GM19455 (cell line): ENCODE measurements at regions not wholly inside any gene's neighbourhood (a gene's known extent, or its start where the extent isn't known, plus 50 kb on each side); places are given as distances from the start of the nearest gene placed in this dataset.
A peak's percentile ranks its signal among the peaks of the same experiment; 100 is the strongest.
"Not testable (repeated sequence)": the region's sequence is repeated elsewhere in the genome, so short reads cannot be mapped to it uniquely, and the experiment has no call there.

Experiments
- ATAC-seq: cut with Tn5 transposase; IDR thresholded peaks from one replicate; pipeline ENCODE4 v1.9.1; 2021; ENCODE audit not compliant: unreplicated experiment

DNA sequence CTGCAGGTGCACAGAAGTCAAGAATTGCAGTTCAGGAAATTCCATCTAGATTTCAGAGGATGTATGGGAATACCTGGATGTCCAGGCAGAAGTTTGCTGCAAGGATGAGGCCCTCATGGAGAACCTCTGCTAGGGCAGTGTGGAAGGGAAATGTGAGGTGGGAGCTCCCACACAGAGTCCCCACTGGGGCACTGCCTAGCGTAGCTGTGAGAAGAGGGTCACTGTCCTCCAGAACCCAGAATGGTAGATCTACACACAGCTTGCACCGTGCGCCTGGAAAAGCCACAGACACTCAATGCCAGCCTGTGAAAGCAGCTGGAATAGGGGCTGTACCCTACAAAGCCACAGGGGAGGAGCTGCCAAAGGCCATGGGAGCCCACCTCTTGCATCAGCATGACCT, 681.4 kb downstream of the EPHA7 start:
- no peak for ATAC-seq

DNA sequence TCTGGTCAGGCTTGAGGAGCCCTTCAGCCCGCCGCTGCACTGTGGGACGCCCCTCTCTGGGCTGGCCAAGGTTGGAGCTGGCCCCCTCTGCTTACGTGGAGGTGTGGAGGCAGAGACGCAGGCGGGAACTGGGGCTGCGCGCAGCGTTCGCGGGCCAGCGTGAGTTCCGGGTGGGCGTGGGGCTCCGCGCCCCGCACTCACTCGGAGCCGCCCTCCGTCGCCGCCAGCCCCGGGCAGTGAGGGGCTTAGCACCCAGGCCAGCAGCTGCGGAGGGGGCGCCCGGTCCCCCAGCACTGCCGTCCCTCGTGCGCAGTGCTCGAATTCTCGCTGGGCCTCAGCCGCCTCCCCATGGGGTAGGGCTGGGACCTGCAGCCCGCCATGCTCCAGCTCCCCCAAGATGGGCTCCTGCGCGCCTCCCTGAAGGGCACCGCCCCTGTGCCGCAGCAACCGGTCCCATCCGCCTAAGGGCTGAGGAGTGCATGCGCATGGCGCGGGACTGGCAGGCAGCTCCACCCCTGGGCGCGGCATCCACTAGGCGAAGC, 695.9 kb downstream of the EPHA7 start:
- no peak for ATAC-seq

DNA sequence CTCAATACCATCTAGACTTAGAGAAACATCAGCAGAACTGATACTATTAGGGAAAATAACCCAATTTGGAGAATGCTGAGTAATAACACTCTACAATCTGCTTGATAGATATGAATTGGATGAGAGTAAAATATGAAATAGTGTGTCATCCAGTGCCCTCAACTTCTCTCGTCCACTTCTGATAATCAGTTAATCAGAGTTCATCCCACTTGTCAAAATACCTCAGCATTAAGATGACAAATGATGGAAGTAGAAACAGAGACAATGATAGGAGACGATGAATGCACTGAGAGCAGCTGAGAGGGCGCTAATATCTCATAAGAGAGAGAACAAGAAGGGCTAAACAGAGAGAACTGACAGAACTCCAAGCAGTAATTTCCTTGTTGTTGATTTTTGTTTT, 699.6 kb downstream of the EPHA7 start:
- ATAC-seq, result no peak

DNA sequence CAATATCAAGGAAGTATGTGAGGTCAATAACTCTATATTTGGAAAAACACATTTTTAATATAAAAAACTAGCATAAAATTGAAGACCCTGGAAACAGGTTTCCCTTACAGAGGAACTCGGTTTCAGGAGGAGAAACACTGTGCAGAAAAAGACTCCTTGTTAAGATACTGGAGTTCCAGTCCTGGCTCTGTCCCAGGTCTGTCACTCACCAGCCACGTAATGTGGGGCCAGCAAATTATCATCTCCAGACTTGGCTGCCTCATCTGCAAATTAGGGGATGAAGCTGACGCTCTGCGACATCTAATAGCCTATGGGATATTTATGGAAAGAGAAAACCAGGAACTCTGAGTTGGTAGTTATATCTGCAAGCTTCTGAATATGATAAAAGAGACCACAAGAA, 702.7 kb downstream of the EPHA7 start:
- no peak for ATAC-seq

DNA sequence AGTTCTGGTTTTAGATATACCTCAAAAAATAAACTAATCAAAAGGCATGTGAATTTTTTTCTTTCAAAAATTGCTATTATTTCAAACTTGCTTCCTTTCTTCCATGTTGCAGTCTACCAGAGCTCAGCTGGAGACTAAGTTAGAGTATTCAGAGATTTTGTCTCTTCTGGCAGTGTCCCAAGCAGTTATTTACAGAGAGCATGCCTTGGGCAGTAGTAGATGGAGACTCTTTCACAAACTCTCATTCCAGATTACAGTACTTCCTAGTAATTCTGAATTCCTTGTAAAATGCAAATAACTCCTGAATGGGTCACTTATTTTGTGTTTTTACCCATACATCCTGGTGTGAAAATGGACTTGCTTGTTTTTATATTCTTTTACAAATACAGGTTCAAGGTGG, 703.4 kb downstream of the EPHA7 start:
- no peak for ATAC-seq

DNA sequence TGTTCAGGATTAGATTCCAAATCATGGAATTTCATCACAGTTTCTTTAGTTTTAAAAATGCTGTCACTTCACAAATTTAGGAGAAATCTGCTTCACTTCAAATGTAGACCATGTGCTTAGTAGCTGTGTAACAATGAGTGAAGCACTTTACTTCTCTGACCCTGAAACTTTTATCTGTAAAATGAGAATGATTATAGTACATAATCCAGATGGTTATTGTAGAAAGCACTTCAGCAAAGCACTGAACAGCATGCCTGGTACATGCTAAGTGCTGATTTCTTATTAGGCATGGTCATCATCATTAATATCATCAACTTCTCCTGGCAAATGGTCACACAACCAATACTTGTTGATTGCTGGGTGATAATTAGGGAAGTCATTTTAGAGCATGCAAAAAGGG, 705.0 kb downstream of the EPHA7 start:
- ATAC-seq, result no peak

DNA sequence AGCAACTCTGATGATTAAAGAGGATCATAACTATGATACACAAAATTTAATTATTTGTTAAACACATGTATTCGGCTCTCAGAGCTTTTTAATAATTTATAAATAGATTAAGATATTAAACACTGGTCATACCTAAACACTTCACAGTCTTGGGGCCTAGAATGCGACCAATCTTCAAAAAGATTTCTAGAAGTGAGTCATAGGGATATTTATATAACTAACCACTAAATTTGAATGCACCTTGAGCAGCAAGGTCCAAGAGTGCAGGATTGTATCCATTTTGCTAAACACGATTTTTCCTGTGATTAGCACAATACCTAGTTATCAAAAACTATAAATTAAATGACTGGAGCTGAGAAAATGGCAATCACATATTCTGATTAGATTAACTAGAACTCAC, 709.3 kb downstream of the EPHA7 start:
- peak; percentile 93 for ATAC-seq

DNA sequence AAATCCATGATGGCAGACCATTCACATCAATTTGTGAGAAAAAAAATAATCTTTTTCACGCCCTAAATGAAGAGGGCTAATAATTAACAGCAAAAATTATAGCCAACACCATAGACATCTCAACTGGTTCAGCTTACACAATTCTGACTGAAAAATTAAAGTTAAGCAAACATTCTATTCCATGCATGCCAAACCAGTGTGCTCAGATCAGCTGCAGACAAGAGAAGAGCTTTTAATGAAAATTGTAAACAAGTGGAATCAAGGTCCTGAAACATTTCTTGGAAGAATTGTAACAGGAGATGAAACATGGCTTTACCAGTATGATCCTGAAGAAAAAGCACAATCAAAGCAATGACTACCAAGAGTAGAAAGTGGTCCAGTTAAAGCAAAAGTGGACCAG, 710.4 kb downstream of the EPHA7 start:
- no peak for ATAC-seq

DNA sequence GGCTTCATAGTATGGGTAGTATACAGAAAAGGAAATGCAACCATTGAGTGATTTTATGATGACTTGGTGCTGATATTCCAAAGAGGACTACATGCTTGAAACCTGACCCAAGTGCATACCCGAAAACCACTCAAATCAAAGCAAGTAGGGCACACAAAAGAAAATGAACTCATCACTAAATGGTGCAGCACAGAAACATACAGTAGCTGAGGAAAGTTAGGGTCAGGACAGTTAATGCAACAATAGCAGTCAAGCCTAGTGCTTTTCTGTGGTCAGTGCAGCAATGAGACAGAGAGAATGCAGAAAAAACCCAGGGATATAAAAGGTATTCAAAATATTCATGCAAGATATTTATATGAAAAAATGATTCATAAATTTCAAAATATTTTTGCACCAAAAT, 711.1 kb downstream of the EPHA7 start:
- no peak for ATAC-seq

DNA sequence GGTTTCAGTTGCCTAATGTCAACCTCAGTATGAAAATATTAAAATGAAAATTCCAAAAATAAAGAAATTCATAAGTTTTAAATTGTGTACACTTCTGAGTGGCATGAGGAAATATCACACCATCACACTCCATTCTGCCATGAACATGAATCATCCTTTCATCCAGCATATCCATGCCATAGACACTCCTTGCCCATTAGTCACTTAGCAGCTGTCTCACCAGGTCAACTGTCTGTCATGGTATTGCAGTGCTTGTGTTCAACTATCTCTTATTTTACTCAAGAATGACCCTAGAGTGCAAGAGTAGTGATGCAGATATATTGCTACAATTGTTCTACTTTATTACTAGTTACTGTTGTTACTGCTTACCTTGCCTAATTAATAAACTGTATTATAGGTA, 712.4 kb downstream of the EPHA7 start:
- no peak for ATAC-seq

DNA sequence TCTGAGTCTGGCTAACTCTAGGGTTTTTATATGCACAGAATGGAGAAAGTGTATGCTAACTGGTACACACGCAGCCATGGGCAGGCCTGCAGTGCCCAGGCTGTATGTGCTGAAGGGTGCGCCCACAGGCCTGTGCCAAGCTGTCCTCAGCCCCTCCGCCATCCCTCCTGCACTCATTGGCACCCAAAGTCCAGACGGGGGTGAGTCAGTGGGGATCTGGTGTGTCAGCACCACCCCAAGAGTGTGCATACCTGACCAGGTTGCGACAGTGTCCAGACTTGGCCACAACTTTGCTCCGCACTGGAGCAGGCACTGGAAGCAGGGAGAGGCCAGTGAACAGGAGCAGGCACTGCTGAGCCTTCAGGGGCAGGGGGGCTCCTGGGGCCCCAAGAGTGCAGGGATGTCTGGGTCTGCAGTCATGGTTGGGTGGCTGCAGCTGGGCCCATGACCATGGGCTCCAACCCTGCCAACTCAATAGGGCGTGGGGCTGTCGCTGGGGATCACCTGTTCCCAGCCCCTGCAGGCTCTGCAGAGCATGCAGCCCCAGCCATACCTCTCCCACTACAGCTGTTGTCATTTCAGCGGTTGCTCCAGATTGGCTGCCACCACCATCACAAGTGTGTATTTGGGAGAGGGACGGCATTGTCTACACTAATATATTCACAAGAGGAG, 717.8 kb downstream of the EPHA7 start:
- ATAC-seq, result no peak

DNA sequence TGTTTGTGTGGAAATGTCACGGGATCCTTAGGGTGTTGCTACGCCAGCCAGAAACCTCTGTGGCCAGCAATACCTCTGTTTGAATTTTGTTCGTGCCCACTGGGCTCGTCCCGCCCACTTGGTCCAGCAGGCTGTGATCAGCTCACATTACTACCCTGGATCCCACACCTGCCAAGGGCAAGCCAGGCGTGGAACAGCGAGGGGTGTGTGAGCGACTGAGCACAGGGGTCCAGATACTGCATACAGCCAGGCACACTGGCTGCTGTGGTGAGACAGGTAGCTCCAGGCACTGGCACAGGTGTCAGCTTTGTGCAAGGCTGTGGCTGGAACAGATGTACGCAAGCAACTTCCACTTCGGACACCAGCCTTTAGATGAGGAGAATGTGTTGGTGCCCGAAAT, 718.9 kb downstream of the EPHA7 start:
- no peak for ATAC-seq

DNA sequence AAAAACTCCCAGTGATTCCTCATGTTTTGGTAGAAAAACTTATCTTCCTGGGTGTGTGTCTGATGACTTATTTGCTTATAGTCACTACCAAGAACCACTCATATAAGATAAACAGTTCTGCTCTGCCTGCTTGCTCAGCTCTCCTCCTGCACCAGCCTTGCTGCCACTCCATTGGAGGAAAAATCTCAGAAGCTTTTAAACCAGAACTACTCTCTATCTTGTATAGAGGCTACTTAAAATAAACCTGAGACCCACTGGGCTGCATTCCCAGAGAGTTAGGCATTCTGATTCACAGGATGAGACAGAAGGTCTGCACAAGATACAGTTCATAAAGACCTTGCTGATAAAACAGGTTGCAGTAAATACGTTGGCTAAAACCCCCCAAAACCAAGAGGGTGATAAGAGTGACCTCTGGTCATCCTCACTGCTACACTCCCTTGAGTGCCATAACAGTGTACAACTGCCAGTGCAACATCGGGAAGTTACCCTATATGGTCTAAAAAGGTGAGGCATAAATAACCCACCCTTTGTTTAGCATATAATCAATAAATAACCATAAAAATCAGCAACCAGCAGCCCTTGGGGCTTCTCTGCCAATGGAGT, 728.3 kb downstream of the EPHA7 start:
- ATAC-seq, result no peak

DNA sequence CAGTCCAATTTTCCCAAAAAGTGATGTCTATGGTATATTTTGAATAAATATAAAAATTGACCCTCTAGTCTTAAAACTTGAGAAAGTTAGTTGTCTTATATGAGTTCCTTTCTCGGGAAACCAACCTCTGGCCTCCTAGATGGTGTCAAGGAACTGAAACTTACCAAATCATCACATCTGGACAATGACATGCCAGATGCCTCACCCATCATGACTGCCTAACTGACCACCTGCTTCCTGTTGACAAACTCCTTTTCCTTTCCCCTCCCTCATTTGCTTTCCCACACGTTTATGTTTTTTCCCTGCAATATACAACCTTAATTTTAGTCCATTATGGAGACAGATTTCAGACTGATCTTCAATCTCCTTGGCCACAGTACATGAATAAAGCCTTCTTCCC, 731.0 kb downstream of the EPHA7 start:
- ATAC-seq, result no peak

DNA sequence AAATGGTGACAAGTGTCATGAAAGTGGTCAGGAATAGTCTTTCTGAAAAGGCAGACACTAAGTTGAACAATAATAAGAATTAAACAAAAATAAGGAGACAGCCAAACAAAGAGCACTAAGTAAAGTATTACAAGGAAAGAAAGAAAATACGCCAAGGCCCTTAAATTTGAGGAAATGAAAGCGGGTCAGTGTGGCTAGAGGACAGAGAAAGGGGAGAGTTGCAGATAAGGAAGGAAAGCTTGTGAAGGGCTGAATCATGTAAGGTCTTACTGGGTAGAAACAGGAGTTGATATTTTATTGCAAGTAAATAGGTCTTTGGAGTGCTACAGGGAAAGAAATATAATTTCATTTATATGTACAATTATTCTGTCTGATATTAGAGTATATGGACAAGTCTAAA, 732.1 kb downstream of the EPHA7 start:
- ATAC-seq, result no peak

DNA sequence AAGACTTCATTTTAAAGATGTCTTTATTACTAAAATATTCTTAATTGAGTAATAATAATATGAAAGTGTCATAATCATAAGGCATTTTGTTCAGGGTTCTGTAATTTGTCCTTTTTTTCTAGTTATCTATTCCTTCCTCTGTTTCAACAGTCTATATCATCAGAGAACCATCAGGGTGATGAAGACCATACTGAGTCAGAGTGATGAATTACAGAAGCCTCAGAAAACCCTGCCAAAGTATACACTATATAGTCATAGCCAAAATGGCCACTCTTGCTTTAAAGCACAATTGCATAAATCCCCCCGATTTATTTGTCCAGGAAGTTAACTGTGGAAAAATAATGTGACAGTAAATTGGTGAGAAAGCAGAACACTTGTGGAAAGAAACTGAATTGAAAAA, 735.0 kb downstream of the EPHA7 start:
- ATAC-seq, result no peak

DNA sequence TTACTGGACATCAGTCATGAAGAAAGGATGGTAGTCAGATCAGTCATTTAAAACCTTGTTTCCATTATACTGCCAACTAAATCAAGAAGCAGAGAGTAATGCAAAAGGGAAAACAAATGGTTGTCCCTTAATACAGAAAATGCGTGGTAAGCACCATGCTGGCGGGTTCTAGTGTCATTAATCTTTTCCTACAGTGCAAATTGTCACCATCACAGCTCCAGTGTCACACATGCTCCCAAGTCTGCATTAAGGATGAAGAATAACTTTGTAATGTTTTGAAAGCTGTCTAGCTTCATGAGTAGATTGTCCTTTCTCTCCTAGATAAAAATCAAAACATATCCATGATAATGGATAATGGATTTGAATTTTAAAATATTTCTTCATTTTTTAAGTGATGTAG, 735.6 kb downstream of the EPHA7 start:
- ATAC-seq, result no peak

DNA sequence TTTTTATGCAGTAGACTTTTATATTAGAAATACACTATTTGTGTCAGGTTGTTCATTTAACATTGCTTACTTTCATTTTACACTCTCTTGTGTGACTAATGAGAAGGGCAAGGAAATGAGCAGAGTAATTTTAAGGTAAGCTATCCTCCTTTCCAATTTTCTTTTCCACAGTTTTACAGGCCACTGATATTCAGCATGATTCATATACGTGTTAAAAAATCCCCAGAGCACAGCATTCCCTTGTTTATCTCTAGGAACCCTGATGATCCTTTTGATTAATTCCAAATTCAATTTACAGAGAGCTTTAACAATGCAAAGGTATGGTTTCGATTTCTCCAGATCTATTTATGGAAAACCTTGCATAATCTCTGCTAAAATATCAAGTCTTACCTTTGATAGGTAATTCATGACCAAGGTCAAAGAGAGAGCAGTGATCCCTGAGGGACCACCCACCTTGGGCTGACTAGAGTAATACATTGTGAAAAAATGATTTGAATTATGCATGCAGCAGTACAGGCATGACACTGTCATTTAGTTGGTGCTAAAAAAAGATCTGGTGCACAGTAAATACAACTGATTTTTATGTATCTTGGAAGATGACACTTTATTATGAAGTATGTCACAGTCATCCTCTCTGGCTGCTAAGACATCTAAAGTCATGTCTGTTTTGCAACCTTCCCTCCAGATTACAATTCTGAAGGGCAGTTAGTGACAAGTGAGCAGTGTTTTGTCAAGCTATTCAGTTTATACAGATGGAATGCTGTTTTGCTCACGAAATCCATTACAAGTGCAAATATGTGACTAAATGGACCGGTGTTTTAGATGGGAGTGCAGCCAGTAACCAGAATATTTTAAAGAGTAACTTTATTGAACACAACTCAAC, 736.6 kb downstream of the EPHA7 start:
- no peak for ATAC-seq

DNA sequence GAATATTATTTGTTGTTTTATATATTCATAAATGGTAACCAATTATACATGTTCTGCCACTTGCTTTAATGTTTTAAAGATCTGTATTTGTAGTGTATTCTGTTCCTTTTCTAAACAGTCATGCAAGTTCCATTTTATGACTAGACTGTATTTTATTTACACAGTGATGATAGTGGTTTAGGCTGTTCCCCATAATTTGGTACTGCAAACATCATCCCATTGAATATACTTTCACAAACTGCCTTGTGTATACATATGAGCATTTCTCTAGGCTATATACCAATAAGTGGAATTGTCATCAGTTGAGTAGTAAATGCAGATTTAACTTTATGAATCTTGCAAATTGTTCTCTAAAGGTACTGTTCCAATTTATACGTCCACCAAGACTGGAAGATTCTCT, 738.0 kb downstream of the EPHA7 start:
- ATAC-seq, result no peak

DNA sequence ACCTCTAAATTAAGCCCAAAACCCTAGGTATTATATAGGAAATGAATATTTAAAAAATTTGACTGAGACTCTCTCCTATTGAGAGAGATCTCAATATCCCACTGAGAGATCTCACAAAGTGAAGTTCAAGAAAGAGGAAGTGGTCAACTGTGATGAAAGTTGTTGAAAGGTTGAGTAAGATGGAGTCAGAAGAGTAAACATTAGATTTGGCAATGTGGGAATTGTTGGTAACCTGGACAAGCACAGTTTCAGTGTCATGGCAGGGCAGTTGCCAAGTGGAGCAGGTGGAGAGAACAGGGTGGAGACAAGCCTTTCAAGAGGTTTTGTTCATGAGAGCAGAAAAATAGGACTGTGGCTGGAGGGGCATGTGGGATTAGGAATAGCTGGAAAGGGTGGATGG, 747.9 kb downstream of the EPHA7 start:
- ATAC-seq, result not testable (repeated sequence)

DNA sequence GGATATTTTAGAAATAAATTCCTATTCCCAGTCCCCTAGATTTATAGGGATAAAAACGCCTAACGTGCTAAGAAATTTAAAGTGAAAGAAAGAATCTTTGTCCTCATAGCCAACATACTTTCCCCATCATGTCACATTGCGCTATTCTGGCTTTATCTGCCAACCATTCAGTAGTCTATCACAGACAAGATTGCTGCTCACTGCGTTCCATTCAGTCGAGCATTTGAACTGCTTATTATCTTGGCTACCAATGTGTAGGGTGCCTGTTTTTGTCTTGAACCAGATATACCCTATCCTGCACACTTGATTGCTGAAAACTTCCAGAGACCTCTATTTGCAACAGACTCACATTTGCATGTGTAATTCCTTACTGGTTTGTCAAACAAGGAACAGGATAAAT, 751.5 kb downstream of the EPHA7 start:
- no peak for ATAC-seq
